Renal pelvis (tissue), 1 donor: ENCODE measurements at regions not wholly inside any gene's neighbourhood (a gene's known extent, or its start where the extent isn't known, plus 50 kb on each side); places are given as distances from the start of the nearest gene placed in this dataset.
"Not testable (repeated sequence)": the region's sequence is repeated elsewhere in the genome, so short reads cannot be mapped to it uniquely, and the experiment has no call there.

Experiments
- DNase-seq: peaks from one replicate; pipeline ENCODE4 v3.0.0-alpha.2; 2013

- DNase-seq = peak; percentile 14
Observed at GRCh38 chr5:50501491-50502228, 60.6 kb upstream of the EMB start.

GRCh38 chr5:50513028-50513457 lies 72.0 kb upstream of the EMB start:
- DNase-seq = not testable (repeated sequence)

GRCh38 chr5:50521060-50521459 lies 80.0 kb upstream of the EMB start:
- not testable (repeated sequence) for DNase-seq

- DNase-seq = not testable (repeated sequence)
Observed at GRCh38 chr5:50527514-50528060, 86.5 kb upstream of the EMB start.

- DNase-seq = no peak
Observed at GRCh38 chr5:50535393-50535792, 94.3 kb upstream of the EMB start.

GRCh38 chr5:50537534-50537933 lies 96.4 kb upstream of the EMB start:
- not testable (repeated sequence) for DNase-seq

GRCh38 chr5:50547303-50547702 lies 106.2 kb upstream of the EMB start:
- DNase-seq = no peak

GRCh38 chr5:50550267-50550666 lies 109.2 kb upstream of the EMB start:
- DNase-seq = no peak

GRCh38 chr5:50550993-50551392 lies 109.9 kb upstream of the EMB start:
- no peak for DNase-seq

- DNase-seq = no peak
Observed at GRCh38 chr5:50553560-50553984, 112.5 kb upstream of the EMB start.

GRCh38 chr5:50558640-50559039 lies 107.8 kb upstream of the PARP8 start:
- not testable (repeated sequence) for DNase-seq

GRCh38 chr5:50559955-50560354 lies 106.5 kb upstream of the PARP8 start:
- DNase-seq = no peak

GRCh38 chr5:50562694-50563093 lies 103.7 kb upstream of the PARP8 start:
- DNase-seq = no peak

GRCh38 chr5:50564079-50564478 lies 102.4 kb upstream of the PARP8 start:
- no peak for DNase-seq

GRCh38 chr5:50564558-50564957 lies 101.9 kb upstream of the PARP8 start:
- DNase-seq = no peak

GRCh38 chr5:50574121-50574520 lies 92.3 kb upstream of the PARP8 start:
- DNase-seq = no peak

GRCh38 chr5:50575740-50576139 lies 90.7 kb upstream of the PARP8 start:
- no peak for DNase-seq

GRCh38 chr5:50576265-50576664 lies 90.2 kb upstream of the PARP8 start:
- no peak for DNase-seq

- peak; percentile 7 for DNase-seq
Observed at GRCh38 chr5:50576686-50577256, 89.7 kb upstream of the PARP8 start.

- DNase-seq = no peak
Observed at GRCh38 chr5:50580506-50580905, 85.9 kb upstream of the PARP8 start.

- not testable (repeated sequence) for DNase-seq
Observed at GRCh38 chr5:50581845-50582244, 84.6 kb upstream of the PARP8 start.

- no peak for DNase-seq
Observed at GRCh38 chr5:50582699-50583098, 83.7 kb upstream of the PARP8 start.

- DNase-seq = no peak
Observed at GRCh38 chr5:50583621-50584020, 82.8 kb upstream of the PARP8 start.
